Activated CD8-positive, alpha-beta memory T cell treated with anti-CD3 and anti-CD28 coated beads, Interleukin-2, amount 50 U/mL, for 48 hours (primary cell): ENCODE measurements at regions not wholly inside any gene's neighbourhood (a gene's known extent, or its start where the extent isn't known, plus 50 kb on each side); places are given as distances from the start of the nearest gene placed in this dataset.
"Not testable (repeated sequence)": the region's sequence is repeated elsewhere in the genome, so short reads cannot be mapped to it uniquely, and the experiment has no call there.

ENCODE experiments used
- DNase-seq: peaks from one replicate; pipeline ENCODE4 v3.0.0-alpha.2; 2020

DNA sequence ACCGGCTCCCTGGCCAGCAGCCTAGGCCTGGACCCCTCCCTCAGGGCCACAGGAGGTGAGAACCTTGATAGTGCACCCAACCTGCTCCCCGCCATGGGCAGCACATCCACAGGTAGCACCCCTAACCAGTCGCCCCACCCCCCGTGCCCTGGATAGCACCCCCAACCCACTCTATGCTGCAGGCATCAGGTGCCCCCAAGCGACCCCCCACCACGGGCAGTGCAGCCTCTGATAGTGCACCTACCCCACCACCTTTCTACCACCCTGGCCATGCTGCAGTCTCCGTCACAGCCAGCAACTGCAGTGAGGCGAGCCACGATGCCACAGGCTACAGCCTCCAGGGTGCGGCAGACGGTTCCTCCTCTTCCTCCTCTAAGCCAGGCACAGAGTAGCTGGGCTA is 55.6 kb downstream of the SOWAHC start:
- no peak for DNase-seq

DNA sequence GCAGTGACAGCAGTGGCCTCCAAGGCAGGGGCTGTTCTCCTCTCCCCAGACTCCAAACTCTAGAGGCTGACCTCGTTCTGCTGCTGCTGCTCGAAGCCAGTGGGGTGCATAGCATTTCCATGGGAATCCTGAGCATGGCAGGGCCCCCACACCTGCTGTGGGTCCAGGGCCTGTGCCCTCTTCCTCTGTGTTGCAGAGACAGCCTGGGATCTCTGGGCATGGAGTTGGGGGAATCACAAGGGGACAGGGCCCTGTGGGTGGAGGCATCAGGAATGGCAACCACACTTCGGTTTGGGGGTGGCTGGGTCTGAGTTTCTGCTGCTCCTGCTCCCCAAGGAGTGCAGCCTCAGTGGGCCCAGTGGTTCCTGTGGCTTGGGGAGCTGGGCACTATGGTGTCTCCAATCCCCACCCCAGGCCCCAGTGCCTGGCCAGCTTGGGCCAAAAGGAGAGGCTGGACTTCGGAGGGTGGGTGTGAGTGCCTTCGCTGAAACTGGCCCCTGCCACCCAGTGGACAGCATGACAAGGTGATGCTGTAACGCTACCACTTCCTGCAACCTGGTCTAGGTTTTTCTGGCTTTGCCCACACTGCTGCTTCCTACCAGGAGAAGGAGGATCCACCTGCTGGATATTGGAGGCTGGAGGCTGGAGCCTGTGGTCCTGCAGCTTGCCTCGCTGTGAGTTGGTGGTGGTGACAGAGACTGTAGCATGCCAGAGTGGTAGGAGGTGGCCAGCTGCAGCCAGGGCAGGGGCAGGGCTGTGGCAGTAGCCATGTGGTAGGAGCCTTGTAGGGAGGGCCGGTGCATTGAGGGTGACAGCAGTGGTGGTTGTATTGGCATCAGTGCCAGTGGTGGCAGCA is 56.6 kb downstream of the SOWAHC start:
- no peak for DNase-seq

DNA sequence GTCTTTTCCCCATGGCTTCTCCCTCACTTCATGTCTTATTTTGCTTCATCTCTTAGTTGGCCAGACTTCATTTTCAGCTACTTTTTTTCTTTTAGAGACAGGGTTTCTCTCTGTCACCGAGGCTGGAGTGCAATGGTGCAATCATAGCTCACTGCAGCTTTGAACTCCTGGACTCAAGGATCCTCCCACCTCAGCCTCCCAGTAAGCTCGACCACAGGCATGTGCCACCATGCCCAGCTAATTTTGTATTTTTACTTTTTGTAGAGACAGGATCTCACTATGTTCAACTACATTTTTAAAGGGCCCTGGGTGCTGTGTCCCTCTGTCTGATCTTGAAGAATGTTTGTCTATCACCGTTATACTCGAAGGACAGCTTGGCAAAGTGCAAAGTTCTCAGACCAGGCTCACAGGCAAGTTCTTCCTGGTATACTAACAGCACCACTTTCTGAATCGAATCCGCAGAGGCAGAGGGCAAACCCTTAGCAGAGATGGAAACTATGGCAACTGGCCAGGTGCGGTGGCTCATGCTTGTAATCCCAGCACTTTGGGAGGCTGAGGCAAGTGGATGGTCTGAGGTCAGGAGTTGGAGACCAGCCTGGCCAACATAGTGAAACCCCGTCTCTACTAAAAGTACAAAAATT is 60.9 kb downstream of the SOWAHC start:
- DNase-seq: no peak

DNA sequence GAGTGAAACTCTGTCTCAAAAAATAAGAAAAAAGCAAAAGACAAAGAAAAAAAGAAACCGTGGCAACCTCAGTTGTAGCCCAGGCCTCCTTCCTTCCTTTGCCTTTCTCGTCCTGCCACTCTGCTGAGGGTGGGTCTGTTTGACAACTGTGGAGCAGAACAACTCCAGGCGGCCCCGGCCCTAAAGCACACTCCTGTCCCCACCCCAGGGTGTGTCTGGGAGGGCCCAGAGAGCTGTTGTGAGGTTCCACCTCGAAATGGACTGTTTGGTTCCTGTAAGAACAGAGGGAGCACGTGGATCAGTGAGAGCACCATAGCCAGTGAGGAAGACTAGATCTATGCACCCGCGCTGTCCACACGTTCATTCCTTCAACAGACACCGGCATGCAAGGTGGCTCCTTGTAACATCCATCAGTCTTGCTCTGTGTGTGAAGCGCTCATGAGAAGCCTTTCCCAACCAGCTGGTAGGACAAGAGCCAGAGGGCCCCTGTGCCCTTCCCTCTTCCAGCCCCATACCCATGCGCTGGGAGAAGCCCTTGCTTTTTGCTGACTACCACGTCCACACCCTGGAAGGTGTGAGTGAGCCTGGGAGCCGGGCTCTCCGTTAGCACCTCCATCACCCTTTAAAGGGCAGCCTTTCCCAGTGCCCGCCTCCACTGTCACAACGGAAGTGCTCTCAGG is 61.6 kb downstream of the SOWAHC start:
- DNase-seq: no peak

DNA sequence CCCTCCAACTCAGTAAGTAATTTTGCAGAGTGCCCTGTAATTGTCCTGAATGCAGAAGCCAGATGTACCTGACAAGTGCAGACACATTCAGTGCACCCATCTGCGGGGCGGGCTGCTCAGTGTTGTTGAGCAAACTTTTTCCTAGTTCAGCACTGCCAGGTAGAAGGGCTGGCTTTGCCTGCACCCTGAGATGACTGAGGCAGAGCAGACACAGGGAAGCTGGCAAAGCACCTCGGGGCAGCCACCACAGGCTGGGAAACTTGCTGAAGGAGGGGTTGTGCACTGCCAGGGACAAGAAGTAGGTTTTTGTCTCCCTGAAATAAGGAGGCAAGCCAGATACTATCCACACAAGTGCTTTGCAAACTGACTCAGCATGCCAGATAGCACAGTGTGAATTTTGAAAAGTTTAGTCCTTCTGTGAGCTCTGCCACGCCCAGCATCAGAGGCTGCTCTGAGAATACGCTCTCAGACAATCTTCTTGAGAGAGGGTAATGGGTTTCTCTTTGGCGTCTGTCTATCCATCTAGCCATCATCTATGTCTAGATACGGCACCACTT is 62.3 kb downstream of the SOWAHC start:
- DNase-seq: no peak

DNA sequence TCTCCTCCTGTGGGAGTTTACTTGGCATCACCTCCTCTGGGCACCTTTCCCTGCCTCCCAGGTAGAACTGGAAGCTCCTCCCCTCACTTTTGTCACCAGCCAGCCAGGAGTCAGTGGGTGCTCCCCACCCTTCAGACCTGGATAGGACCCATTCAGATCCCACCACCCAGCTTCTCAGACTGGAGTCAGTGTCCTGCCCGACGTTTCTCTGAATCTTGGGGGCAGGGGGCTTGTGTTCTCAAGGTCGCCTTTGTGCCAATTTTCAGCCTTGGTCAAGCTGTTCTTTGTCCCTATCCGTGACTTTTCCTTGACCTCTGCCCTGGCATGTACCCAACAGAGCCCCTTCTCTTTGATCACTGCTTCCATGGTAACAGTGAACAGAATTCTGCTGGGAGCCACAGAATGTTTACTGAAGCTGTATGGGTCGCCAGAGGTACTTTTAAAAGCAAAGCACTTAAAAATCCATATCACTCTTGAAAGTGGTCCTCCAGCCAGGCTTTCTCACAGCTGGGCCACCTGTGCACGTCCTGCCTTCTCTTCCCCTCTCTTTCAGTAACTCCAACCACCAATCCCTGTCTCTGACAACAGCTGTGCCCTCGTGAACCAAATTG is 63.1 kb downstream of the SOWAHC start:
- DNase-seq: not testable (repeated sequence)

DNA sequence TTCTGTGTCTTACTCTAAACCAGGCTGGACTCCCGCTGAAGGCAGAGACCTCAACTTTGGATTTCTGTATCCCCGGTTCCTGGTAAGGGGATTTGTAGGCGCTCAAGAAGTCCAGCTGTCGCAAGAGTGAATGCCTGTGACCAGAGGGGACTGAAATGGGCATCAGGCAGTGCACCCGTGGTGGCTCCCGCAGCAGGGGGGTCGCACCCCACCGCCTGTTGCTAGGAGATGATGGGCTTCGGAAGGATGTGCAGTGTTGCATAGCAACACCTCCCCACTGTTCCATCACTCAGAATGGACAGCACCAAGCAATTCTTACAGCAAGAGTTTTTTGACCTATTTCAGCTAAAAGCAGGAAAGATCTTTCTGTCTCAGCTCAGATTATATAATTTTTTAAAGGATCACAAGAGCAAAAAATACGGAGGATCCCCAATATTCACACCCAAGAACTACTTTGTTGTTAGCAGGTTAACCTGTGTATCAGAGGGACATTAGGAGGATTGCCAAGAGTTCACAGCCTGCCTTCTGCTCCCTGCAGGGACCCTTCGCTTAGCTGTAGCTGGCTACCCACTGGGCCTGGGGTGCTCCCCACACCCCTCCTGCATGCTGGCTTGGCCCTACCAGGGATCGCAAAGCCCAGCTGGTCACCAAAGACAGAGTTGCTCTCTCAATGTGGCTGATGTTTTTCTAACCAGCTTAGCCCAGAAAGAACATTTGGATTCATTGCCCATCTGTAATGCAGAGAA is 63.8 kb downstream of the SOWAHC start:
- no peak for DNase-seq

DNA sequence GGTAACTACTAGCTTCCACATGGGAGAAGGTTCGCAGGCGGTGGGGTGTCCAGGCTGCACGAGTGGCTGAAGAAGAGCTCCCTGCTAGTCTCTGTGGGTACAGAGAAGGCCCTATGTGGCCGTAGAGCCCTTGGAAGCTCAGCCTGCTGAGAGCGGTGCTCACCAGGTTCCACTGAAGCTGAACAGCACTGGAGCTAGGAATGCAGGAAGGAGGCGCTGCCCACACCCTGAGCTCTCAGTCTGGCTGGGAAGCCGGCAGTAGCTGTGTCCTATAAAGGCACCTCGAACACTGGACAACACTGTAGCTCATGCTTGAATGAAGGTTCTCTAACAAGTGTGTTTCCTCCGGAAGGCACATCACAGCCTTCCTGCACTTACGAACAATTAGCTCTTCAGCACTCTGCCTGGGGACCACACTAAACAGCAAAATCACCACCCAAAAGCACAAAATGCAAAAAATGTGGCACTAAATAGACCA is 64.6 kb downstream of the SOWAHC start:
- DNase-seq: not testable (repeated sequence)

DNA sequence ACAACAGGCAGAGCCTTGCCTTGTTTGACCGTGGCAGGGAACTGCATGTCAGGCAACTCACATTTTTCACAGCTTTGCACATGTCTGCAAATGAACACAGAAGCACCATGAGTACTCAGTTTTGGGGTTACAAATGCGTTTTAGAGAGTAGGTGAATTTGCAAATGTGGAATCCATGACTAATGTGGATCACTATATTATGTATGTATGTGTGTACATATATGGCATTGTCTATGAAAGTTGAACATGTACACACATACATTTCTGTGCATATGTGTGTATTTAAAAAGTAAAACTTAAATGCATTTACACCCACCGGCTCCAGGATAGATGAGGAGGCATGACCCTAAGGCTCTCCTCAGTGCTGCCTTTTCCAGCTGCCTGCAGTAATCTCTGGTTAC is 65.1 kb downstream of the SOWAHC start:
- no peak for DNase-seq

DNA sequence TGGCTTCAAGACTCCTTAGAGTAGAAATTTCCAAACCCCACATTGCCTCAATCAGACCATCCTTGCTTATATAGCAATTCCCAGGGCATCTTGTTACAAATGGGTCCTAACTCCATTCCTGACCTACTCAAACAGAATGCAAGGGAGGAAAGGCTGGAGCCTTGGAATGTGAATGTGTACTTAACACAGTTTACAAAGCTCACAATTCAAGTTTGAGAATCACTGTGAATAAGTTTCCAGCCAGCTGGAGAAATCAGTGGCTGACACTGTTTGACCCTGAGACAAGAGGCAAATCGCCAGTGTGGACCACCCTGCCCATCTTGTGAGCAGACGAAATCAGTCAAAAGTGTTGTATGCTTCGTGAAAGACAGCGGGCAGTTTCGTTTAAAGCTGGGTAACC is 65.5 kb downstream of the SOWAHC start:
- no peak for DNase-seq

DNA sequence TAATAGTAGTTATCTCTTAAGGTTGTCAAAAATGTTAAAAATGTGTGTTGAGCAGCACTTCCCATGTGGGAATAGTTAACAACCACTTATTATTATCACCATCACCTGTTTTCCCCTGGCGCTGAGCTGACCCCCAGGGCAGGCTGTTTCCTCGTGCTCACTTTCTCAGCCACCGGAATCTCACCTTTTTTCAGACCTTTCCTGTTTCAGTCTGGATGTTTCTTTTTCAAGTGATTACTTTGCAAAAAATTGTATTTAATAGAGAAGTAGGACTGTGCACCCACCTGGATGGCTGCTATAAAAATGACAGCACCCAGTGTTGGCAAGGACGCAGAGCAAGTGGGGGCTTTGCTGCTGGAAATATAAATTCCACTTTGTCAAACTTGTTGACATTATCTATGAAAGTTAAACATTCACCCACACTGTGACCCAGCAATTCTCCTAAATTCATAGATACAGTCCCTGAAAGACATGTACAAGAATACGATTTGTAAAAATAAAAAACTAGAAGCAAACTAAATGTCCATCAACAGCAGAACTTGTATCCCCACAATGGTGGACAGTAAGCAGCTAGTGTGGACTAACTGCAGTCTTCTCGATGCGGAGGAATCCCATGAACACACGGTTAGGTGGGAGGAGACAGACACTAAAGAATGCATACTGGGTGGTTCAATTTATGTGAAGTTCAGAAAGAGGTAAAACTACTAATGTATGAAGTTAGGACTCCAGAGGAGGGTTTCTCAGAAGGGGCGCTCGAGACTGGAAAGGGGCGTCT is 66.5 kb downstream of the SOWAHC start:
- DNase-seq: no peak

DNA sequence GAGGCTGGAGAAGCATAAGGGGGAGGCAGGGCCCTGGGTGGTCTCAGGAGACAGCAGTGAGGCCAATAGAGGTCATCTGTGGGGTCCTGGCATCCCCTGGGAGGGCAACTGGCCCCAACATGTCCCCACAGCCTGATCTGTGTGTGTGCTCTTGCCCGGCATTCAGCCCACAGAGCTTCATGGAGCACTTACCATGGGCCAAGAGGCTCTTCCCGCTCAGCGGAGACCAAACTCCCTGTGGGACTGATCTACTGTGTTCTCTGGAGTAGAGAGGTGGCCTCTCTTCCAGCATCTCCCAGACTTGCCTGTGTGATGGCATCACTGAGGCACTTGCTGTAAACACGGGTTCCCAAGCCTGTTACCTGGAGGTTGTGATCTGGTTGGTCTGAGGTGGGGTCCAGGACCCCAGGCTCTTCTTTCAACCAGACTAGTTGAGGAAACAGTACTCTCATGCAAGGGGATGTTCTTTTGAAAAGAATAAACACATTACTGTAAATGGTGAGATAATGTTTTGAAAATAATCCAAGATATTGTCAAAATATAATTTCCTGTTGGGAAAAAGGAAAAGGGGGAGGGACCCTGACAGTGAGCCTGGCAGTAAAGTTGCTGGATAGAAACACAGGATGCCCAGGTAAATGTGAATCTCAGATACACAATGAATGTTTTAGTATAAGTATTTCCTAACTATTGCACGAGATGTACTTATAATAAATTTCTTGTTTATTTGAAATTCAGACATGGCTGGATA is 67.6 kb downstream of the SOWAHC start:
- no peak for DNase-seq

DNA sequence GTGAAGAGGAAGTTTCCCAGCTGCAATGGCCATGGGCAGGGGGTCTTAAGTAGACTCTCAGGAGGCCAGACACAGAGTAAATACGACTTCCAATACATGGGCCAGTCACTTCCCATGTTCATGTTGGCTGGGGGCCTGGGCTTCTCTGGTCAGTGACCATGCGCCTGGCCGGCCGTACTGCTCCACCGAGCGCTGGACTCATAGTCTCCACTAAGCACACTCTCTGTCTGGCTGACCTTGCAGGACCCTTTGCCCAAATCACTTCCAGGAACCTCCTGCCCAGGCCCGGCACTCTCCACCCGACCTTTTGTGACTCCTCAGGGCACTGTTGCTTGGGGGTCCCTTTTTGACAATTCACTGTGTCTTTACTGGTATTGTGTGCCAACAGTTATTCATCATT is 69.3 kb downstream of the SOWAHC start:
- DNase-seq: no peak

DNA sequence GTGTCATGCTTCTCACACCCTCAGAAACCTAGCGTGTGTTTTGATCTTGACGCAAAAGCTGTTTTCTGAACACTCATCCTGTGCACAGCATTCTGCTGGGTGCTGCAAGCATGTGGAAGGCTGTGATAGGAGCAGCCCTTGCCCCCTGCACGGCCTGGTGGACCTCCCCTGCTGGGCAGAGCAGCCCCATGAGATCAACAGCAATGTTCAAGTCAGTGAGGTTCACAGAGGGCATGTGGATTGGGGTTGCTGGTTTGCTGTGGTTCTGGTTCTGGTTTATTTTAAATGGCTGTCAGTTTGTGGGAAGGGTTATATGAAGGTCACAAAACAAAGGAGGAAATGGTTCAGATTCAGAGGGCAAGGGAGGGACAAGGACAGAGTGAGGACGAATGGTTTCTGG is 71.3 kb downstream of the SOWAHC start:
- no peak for DNase-seq

DNA sequence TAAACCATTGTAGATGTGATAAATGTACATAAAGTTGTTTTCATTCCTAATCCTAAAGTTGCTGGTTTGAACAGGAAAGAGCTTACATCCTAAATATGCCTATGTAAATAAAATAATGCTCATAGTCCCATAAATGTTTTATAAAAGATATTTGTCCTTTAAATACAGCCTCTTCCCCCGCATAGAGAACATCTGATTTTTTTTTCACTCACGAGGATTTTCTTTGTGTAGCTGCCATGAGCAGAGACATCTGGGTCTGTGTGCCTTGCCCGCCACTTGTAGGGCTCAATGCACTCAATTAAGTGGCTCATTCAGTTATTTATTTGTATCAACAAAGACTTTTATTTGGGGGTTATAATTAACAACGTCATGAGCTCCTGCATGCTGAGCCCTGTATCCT is 72.8 kb downstream of the SOWAHC start:
- no peak for DNase-seq

DNA sequence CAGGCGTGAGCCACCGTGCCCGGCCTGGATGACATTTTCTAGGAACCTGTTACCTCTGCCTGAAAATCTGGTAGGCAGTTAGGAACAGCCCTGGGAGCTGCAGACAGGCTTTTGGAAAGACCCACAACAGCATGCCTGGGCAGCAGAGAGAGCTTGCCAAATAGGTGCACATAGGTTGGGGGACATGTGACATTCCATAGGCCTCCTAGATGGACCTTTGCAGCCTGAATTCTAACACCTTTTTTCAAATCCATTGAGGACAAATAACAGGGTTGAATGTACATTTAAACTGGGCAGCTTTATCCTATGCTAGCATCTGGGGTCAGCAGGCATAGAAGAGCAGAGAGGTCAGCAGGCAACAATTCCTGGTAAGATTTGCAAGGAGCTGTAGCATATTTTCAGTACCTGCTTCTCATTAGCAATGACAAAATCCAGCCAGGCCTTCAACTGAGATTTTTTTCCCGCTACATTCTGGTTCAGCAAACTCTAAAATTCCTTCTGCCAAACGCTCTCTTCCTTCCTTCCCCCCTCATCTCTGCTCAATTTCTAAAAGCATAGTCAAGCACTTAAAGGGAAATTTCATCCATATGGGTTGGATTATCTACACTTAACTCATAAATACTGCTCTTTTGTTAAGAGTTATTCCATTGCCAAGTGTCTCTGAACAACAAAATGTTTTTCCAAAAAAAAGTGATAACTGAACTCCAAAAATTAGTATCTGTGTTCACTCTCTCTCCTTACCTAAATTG is 75.2 kb downstream of the SOWAHC start:
- no peak for DNase-seq

DNA sequence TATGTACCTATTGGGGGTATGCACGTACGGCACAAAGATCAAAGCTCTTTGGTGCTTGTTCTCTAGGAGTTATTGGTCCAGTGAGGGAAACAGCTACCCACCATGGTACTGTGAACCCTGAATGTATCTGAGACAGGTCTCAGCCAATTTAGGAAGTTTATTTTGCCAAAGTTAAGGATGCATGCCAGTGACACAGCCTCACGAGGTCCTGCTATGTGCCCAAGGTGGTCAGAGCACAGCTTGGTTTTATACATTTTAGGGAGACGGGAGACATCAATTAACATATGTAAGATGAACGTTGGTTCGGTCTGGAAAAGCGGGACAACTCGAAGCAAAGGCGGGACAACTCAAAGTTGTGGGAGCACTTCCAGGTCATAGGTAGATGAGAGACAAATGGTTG is 75.8 kb downstream of the SOWAHC start:
- no peak for DNase-seq

DNA sequence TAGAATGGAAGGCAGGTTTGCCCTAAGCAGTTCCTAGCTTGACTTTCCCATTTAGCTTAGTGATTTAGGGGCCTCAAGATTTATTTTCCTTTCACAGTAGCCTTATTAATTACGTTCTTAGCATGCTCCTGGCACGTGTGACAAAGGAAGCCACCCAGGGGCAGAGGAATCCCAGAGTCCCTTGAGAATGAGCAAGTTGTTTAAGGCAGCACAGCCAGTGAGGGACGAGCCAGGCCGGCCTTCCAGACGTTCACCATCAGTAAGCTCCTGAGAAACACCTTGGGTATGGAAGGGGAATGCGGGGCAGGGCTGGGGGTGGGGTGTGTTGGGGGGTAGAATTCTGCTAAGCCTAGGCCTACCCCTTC is 76.3 kb downstream of the SOWAHC start:
- DNase-seq: no peak

DNA sequence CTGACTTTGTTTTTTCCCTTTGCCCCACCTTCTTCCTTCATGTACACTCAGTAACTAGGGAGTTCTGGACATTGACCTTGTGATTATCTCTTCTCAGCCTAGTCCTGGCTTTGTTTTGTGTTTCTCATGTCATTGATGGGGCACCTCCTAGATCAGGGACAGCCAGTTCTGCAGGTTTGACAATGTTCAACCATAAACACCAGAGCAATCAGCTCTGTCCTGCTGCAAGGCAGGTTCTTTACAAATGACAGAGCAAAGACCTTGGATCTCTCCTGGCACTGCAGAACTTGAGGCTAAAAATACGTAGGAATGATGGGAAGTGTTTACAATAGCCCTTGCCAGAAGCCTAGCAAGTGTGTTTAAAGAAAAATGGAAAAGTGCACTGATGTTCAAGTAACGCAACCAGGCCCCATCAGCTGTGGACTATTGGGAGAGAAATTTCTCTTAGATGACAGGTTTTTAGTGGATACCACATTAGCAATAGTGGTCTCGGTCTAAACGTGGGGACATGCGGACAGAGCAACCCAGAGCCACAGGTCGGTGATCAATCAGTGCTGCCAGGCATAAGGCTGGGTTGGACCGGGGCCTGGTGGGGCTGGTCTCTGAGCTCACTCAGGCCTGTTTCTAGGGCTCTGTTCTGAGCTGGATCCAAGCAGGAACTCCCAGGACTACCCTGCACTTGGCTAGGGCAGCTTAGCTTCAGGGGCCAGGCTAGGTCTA is 76.8 kb downstream of the SOWAHC start:
- DNase-seq: no peak
